ENCODE measurements at regions not wholly inside any gene's neighbourhood (a gene's known extent, or its start where the extent isn't known, plus 50 kb on each side); places are given as distances from the start of the nearest gene placed in this dataset.

- no peak for DNase-seq
These were observed 216.5 kb downstream of the TMEM114 start for GRCh38 chr16:8373676-8374431.

GRCh38 chr16:8372141-8372540 lies 218.2 kb downstream of the TMEM114 start:
- DNase-seq: no peak

GRCh38 chr16:8370374-8371270 lies 219.7 kb downstream of the TMEM114 start:
- no peak for DNase-seq

GRCh38 chr16:8358937-8359336 lies 231.4 kb downstream of the TMEM114 start:
- DNase-seq: no peak

GRCh38 chr16:8355675-8356074 lies 234.6 kb downstream of the TMEM114 start:
- no peak for DNase-seq

GRCh38 chr16:8346294-8346693 lies 244.0 kb downstream of the TMEM114 start:
- DNase-seq: no peak

GRCh38 chr16:8342276-8342675 lies 248.0 kb downstream of the TMEM114 start:
- DNase-seq: no peak

- DNase-seq: no peak
These were observed 259.6 kb downstream of the TMEM114 start for GRCh38 chr16:8330761-8331160.

- DNase-seq: no peak
These were observed 264.1 kb downstream of the TMEM114 start for GRCh38 chr16:8326232-8326631.

GRCh38 chr16:8323153-8323552 lies 267.2 kb downstream of the TMEM114 start:
- DNase-seq: no peak

GRCh38 chr16:8320131-8320530 lies 270.2 kb downstream of the TMEM114 start:
- DNase-seq: no peak

- no peak for DNase-seq
These were observed 279.5 kb downstream of the TMEM114 start for GRCh38 chr16:8310816-8311215.

GRCh38 chr16:8310323-8310722 lies 280.0 kb downstream of the TMEM114 start:
- no peak for DNase-seq

GRCh38 chr16:8305201-8305600 lies 285.1 kb downstream of the TMEM114 start:
- DNase-seq: no peak

GRCh38 chr16:8299635-8300034 lies 290.7 kb downstream of the TMEM114 start:
- no peak for DNase-seq

- DNase-seq: no peak
These were observed 294.6 kb downstream of the TMEM114 start for GRCh38 chr16:8295513-8296237.

- no peak for DNase-seq
These were observed 296.9 kb downstream of the TMEM114 start for GRCh38 chr16:8293413-8293812.

- DNase-seq: no peak
These were observed 298.0 kb downstream of the TMEM114 start for GRCh38 chr16:8292271-8292670.

- DNase-seq: no peak
These were observed 304.0 kb downstream of the TMEM114 start for GRCh38 chr16:8286348-8286747.

GRCh38 chr16:8283195-8283594 lies 307.1 kb downstream of the TMEM114 start:
- DNase-seq: no peak

- no peak for DNase-seq
These were observed 312.2 kb downstream of the TMEM114 start for GRCh38 chr16:8278031-8278580.

- DNase-seq: no peak
These were observed 319.0 kb downstream of the TMEM114 start for GRCh38 chr16:8271344-8271743.

- no peak for DNase-seq
These were observed 328.0 kb downstream of the TMEM114 start for GRCh38 chr16:8262299-8262698.
